NCI-H2171 treated with DMSO at 0.1 percent for 48 hours (cell line): ENCODE measurements at regions not wholly inside any gene's neighbourhood (a gene's known extent, or its start where the extent isn't known, plus 50 kb on each side); places are given as distances from the start of the nearest gene placed in this dataset.
"Not testable (repeated sequence)": the region's sequence is repeated elsewhere in the genome, so short reads cannot be mapped to it uniquely, and the experiment has no call there.

Experiments
- DNase-seq: peaks from one replicate; lab custom pipeline; 2025; lab: John Stamatoyannopoulos, UW

- DNase-seq = no peak
Observed at GRCh38 chr4:12933760-12934221, 550.3 kb downstream of the RAB28 start.

- DNase-seq = no peak
Observed at GRCh38 chr4:12932203-12932788, 551.8 kb downstream of the RAB28 start.

GRCh38 chr4:12929784-12930183, 554.4 kb downstream of the RAB28 start:
- no peak for DNase-seq

GRCh38 chr4:12928751-12929150, 555.4 kb downstream of the RAB28 start:
- DNase-seq = no peak

GRCh38 chr4:12926189-12927066, 557.7 kb downstream of the RAB28 start:
- DNase-seq = no peak

GRCh38 chr4:12924728-12925320, 559.3 kb downstream of the RAB28 start:
- no peak for DNase-seq

GRCh38 chr4:12924253-12924652, 559.9 kb downstream of the RAB28 start:
- DNase-seq = no peak

- no peak for DNase-seq
Observed at GRCh38 chr4:12912896-12913418, 571.2 kb downstream of the RAB28 start.

GRCh38 chr4:12911750-12912358, 572.3 kb downstream of the RAB28 start:
- no peak for DNase-seq

GRCh38 chr4:12903640-12904039, 580.5 kb downstream of the RAB28 start:
- not testable (repeated sequence) for DNase-seq

GRCh38 chr4:12902735-12903134, 581.4 kb downstream of the RAB28 start:
- DNase-seq = no peak

- no peak for DNase-seq
Observed at GRCh38 chr4:12897954-12898353, 586.2 kb downstream of the RAB28 start.

GRCh38 chr4:12894062-12894461, 590.1 kb downstream of the RAB28 start:
- DNase-seq = no peak

- no peak for DNase-seq
Observed at GRCh38 chr4:12889054-12889453, 595.1 kb downstream of the RAB28 start.

- no peak for DNase-seq
Observed at GRCh38 chr4:12884846-12885796, 599.0 kb downstream of the RAB28 start.

GRCh38 chr4:12881945-12882584, 602.1 kb downstream of the RAB28 start:
- no peak for DNase-seq

GRCh38 chr4:12880844-12881243, 603.3 kb downstream of the RAB28 start:
- DNase-seq = no peak

GRCh38 chr4:12879496-12879895, 604.6 kb downstream of the RAB28 start:
- DNase-seq = no peak

GRCh38 chr4:12875640-12876243, 608.4 kb downstream of the RAB28 start:
- DNase-seq = no peak

GRCh38 chr4:12873351-12873750, 610.8 kb downstream of the RAB28 start:
- no peak for DNase-seq
